SK-N-MC (cell line): ENCODE measurements at regions not wholly inside any gene's neighbourhood (a gene's known extent, or its start where the extent isn't known, plus 50 kb on each side); places are given as distances from the start of the nearest gene placed in this dataset.

ENCODE experiments used
- EZH2 ChIP-seq: fragments of 200-600 bp; sonication (generic); IDR thresholded peaks from one replicate; pipeline ENCODE4 v1.6.1; 2017; ENCODE audit warnings: antibody characterized with exemption
- FOXP2 ChIP-seq: optimal IDR thresholded peaks from 2 replicates; pipeline ENCODE3; 2011; ENCODE audit warnings: mild to moderate bottlenecking, moderate library complexity; ENCODE audit not compliant: insufficient read depth; ENCODE audit errors: extremely low read length, control extremely low read depth
- POLR2AphosphoS5 ChIP-seq: IDR thresholded peaks from 2 replicates; pipeline ENCODE4 v1.6.1; 2012; ENCODE audit warnings: mild to moderate bottlenecking, low read depth, low read length, borderline replicate concordance

DNA sequence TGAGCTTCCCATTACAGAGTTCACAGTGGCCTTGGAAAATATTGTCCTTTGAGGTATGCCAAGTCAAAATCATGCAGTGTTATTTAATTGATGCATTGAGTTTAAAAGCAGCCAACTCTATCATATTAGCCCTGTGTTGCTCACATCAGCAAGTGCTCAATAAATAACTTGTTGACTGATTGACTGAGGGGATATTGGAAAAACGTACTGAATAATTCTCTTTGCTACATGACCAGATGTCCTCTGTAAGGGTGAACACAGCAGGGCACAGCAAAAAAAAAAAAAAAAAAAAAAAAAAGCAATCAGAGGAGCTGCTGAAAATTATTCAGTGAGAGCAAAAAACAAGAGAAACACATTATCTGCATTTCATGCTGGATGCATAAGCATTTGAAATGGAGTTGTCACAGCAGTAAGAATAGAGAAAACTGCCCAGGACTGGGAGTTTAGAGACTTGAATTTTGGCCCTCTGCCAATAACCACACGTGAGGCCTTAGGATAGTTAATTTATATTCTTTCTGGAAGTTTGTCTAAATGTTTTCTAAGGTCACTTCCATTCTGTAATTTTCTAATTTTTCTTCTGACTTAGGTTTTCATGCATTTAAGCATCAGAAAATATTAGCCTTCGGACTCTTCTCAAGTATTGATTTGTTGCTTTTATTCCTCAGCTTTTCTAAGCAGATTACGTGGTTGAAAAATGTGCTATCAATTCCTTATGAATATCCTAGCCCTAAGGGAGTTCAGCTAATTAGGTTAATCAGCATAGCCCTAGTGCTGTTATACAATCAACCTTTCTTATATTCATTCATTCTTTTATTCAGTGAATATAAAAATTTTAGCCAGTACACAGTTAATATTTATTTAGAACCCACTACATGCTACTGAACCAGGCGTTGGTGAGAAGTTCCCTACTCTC lies 246.8 kb upstream of the STXBP5 start:
- no peak for TF ChIP-seq POLR2AphosphoS5
- no peak for TF ChIP-seq EZH2
- no peak for TF ChIP-seq FOXP2
